ES-I3 (cell line): ENCODE measurements at regions not wholly inside any gene's neighbourhood (a gene's known extent, or its start where the extent isn't known, plus 50 kb on each side); places are given as distances from the start of the nearest gene placed in this dataset.

ENCODE experiments used
- H3K36me3 ChIP-seq: 2 replicates; pipeline ENCODE4 v1.6.1; 2013; ENCODE audit warnings: mild to moderate bottlenecking, low read length, control low read depth, moderate library complexity; ENCODE audit not compliant: insufficient read depth
- H3K4me1 ChIP-seq: 2 replicates; pipeline ENCODE4 v1.6.1; 2013; ENCODE audit warnings: mild to moderate bottlenecking, control low read depth, low read length; ENCODE audit not compliant: insufficient read depth
- H3K9ac ChIP-seq: 2 replicates; pipeline ENCODE4 v1.6.1; 2013; ENCODE audit warnings: low read depth, mild to moderate bottlenecking, low read length, moderate library complexity
- H3K9me3 ChIP-seq: 2 replicates; pipeline ENCODE4 v1.6.1; 2013; ENCODE audit warnings: mild to moderate bottlenecking, low read length, moderate library complexity; ENCODE audit not compliant: control insufficient read depth, insufficient read depth

DNA sequence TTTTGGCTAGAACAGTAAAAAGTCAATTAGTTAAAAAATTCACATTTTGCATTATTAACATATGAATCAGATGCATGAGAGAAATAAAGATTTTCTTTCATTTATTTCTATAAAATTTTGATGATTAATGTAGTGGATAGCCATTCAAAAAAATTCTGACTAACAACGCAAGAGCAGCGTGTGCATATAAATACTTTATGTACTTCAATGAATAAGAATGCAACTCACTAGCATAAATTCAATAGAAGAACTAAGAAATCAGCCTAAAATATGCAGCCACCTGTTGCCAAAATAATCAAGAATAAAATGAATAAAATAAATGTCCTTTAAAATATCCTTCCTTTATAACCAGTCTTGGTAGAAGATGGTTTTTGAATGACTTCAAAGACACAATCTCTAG, 471.9 kb downstream of the PDGFC start:
- H3K9ac ChIP-seq, result no peak overlapping the region
- H3K4me1 ChIP-seq, result no peaks in the 10 kb centered on the region; the same call in 1 of the 2 replicates
- no peaks in the 10 kb centered on the region for H3K36me3 ChIP-seq
- H3K9me3 ChIP-seq, result no peaks in the 10 kb centered on the region

DNA sequence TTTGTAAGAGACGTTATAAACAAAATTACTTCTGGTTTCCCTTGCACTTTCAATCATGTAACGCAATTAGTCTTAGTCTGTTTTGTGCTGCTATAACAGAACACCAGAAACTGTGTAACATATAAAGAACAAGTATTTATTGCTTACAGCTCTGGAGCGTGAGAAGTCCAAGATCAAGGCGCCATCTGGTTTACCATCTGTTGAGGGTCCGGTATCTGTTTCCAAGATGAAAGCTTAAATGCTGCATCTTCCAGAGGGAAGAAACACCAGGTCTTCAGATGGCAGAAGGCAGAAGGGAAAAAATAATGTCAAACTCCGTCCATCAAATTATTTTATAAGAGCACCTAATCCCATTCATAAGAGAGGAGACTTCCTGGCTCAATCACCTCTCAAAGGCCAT, 474.1 kb downstream of the PDGFC start:
- no peaks in the 10 kb centered on the region for H3K9me3 ChIP-seq

DNA sequence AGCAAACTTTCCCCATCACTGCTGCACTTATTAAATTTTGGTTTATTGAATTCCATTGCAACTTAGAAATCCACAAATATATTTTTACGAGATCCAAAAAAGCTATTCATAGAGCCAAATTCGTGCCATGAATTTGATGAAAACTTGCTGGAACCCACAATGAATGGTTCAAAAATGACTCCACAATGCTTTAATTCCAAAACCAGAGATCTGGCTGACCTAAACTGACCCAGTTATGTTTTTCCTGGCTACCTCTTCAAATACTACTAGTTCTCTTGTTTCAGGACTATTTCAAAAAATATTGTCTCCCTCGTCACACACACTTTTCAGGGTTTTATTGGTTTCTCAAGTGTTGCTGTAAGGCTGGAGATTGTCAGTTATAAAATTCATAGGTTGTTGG, 474.8 kb downstream of the PDGFC start:
- Histone ChIP-seq H3K4me1 (no peaks in the 10 kb centered on the region; the same call in 1 of the 2 replicates), H3K36me3 (no peaks in the 10 kb centered on the region), H3K9ac (no peak overlapping the region), H3K9me3 (no peaks in the 10 kb centered on the region)

More for the DNA sequence above, 474.1 kb downstream of the PDGFC start:
- H3K9ac ChIP-seq, result no peak overlapping the region
- no peaks in the 10 kb centered on the region; the same call in 1 of the 2 replicates for H3K4me1 ChIP-seq
- no peaks in the 10 kb centered on the region for H3K36me3 ChIP-seq

DNA sequence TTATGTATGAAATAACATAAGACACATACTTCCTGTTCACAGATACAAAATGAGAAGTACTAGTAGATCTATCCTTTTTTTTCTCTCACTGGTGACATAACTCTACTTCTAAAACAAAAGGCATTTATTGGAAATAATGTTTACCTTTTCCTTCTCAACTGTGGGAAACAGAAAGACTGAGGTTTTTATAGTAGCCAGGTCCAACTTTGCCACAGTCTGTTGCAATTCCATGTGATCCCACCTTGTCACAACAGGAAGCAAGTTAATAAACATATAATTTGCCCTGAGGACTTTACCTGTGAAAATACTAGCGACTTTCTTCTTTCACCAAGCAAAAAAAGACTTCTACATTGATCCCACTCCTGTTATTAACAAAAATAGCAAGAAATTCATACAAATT, 475.8 kb downstream of the PDGFC start:
- H3K36me3 ChIP-seq, result no peaks in the 10 kb centered on the region
- H3K4me1 ChIP-seq, result no peaks in the 10 kb centered on the region; the same call in 1 of the 2 replicates
- H3K9me3 ChIP-seq, result no peaks in the 10 kb centered on the region
- H3K9ac ChIP-seq, result no peak overlapping the region

DNA sequence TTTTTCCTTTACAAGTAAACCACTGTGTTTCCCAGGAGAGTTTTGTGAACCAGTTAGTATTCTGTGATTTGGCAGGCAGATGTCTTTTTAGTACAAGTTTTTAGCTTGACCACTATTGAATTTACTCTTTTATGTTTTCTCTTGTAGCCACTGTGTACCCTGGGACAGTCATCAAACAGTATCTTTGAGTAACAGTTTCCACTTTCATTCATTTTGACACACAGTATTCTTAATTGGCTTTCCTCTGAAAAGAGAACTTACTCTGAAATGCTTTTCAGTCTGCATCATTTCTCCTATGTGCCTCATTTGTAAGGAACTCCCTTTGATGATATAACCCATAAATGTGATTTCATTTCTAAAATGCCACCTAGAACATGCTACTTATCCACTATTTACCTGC, 476.5 kb downstream of the PDGFC start:
- H3K4me1 ChIP-seq, result no peaks in the 10 kb centered on the region; the same call in 1 of the 2 replicates
- H3K36me3 ChIP-seq, result no peaks in the 10 kb centered on the region
- no peak overlapping the region for H3K9ac ChIP-seq
- H3K9me3 ChIP-seq, result no peaks in the 10 kb centered on the region

DNA sequence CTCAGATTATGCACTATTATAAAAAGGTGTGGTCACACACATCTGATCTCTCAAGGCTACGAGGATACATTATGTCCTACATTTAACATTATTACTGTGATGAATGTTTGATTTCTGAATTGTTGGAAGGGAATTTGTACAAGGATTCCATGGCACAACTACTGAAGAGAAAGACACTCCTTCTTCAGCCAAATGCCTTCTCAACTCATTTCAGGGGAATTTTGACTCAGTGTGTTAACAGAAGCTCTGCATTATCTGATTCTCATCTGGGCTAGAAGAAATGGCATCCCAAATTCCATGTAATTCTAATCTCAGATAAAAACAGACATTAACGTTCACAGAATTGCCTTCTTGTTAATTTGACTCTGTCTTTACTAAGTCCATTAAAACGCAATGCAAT, 477.7 kb downstream of the PDGFC start:
- H3K4me1 ChIP-seq, result no peaks in the 10 kb centered on the region
- no peaks in the 10 kb centered on the region for H3K36me3 ChIP-seq
- no peaks in the 10 kb centered on the region for H3K9me3 ChIP-seq
- no peak overlapping the region for H3K9ac ChIP-seq

DNA sequence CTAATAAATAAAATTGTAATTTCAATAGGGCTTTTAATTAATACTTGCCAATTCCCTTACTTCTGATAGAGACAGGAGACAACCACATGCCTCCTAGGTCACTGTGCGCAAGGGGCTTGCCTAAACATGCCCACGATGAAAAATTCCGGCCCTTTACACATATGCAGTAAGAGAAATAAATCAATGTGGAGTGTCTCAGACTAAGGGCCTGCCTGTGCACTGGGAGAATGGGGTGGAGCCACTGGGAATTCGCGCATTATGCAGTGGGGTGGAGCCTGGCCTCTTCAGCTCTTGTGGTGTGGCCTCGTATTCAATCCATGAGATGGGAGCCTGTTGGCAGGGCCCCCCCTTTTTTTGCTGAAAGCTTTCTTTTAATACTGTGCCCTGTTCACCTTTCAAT, 484.5 kb downstream of the PDGFC start:
- peaks cover 4% of the 10 kb centered on the region; the same call in 1 of the 2 replicates for H3K9me3 ChIP-seq
- H3K9ac ChIP-seq, result no peak overlapping the region
- no peaks in the 10 kb centered on the region for H3K4me1 ChIP-seq

DNA sequence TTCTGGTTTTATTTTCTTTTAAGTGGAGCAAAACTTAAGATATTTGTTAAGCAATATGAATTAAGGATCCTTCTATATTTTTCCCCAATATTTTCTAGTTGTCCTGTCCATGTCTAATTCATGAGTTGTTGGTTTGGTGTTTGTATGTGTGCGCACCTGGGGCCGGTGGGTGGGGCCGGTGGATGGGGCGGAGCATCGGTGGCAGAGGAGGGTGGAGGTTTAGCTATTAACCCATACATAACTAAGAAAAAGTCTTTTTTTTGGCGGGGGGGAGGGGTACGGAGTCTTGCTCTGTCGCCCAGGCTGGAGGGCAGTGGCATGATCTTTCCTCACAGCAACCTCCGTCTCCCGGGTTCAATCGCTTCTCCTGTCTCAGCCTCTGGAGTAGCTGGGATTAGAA, 489.8 kb downstream of the PDGFC start:
- Histone ChIP-seq H3K9me3 (no peaks in the 10 kb centered on the region; the same call in 1 of the 2 replicates), H3K4me1 (no peaks in the 10 kb centered on the region), H3K36me3 (no peaks in the 10 kb centered on the region), H3K9ac (no peak overlapping the region)

More for the DNA sequence above, 484.5 kb downstream of the PDGFC start:
- no peaks in the 10 kb centered on the region for H3K36me3 ChIP-seq

DNA sequence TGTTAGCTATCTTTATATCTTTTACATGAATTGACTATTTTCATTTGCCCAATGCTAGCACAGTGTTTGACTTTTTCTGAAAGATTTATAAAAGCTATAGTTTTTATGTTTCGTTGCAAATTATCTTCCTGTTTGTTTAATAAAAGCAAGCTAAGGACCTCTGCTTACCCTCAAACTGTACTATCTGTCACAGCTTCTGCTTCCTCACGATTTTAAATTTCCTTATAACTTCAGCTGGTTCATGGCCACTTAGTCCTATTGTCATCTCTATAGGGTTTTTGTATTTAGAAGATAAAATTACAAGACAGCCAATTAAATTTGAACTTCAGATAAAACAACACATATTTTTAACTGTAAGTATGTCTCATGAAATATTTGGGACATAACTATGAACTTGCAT, 494.0 kb downstream of the PDGFC start:
- H3K36me3 ChIP-seq, result no peaks in the 10 kb centered on the region
- H3K4me1 ChIP-seq, result no peaks in the 10 kb centered on the region
- no peaks in the 10 kb centered on the region for H3K9me3 ChIP-seq
- no peak overlapping the region for H3K9ac ChIP-seq

DNA sequence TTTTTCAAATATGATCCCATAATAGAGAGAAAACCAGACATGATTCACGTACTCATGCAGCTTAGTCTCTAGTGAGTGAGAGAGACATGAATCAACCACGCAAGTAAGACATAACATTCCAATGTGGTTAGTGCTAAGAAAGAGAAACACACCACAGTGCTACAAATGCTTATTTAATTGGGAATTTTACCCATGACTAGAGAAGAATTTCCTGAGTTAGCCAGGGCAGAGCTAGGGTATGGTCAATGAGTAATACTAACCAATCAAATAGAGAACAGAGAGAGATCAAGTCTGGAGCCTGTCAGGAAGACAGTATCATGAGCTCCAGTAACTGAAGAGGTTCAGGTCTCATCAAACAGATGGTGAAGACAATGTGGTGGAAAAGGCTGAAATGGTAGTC, 495.2 kb downstream of the PDGFC start:
- Histone ChIP-seq H3K4me1 (no peaks in the 10 kb centered on the region), H3K9ac (no peak overlapping the region), H3K36me3 (no peaks in the 10 kb centered on the region), H3K9me3 (no peaks in the 10 kb centered on the region)

DNA sequence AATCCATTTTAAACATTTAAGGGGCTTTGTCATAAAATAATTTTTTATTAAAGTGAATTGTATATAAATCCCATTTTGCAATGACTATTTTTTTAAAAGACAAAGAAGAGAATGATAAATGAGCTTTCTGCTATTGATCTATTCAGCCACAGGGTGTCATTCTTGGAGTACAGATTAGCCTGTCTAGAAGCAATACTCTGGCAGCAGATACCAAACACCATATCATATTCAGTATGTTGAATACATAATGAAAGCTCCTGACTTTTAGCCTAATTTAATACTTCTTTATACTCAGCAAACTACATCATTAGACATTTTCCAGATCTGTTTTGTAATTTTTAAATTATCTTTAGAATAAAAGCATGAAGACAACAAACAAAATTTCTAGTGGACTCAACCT, 496.3 kb downstream of the PDGFC start:
- Histone ChIP-seq H3K36me3 (no peaks in the 10 kb centered on the region), H3K4me1 (no peaks in the 10 kb centered on the region), H3K9ac (no peak overlapping the region), H3K9me3 (no peaks in the 10 kb centered on the region)

DNA sequence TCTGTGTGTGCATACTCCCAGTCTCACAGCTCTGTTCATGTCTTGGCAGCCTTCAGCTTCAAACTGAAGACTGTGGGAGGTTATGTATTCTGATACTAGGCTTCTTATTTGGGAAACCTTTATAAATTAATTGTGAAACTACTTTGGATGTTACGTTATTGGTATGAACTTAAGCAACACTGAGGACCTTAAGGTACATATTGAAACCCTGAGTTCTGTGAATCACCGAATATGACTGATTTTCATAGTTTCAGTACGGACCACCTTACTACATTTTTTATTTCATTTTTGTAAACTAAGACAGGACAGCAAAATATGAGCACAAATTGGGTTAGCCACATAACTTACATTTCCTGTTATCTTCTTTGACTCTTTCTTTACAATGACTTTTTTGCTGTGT, 498.4 kb downstream of the PDGFC start:
- Histone ChIP-seq H3K9me3 (no peaks in the 10 kb centered on the region), H3K36me3 (no peaks in the 10 kb centered on the region)

DNA sequence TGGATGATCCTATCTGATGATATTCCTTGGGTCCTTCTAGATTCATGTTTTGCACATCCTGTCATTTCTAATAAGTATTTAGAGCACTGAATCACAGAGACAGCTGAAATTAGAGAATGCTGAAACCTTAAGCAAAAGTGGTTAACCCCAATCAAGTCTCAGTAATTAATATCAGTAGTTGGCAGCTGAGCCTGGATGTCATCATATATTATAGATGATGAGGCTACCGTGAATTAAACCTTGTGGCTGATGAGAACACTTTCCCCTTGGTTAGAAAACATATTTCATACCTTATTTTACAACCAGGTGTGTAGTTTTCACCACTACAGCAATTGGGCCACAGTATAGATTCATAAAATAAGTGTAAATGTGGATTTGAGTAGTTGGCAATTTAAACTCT, 499.0 kb downstream of the PDGFC start:
- H3K36me3 ChIP-seq, result no peaks in the 10 kb centered on the region
- no peaks in the 10 kb centered on the region for H3K9me3 ChIP-seq
- H3K4me1 ChIP-seq, result no peaks in the 10 kb centered on the region
- no peak overlapping the region for H3K9ac ChIP-seq

More for the DNA sequence above, 498.4 kb downstream of the PDGFC start:
- H3K4me1 ChIP-seq, result no peaks in the 10 kb centered on the region
- H3K9ac ChIP-seq, result no peak overlapping the region

DNA sequence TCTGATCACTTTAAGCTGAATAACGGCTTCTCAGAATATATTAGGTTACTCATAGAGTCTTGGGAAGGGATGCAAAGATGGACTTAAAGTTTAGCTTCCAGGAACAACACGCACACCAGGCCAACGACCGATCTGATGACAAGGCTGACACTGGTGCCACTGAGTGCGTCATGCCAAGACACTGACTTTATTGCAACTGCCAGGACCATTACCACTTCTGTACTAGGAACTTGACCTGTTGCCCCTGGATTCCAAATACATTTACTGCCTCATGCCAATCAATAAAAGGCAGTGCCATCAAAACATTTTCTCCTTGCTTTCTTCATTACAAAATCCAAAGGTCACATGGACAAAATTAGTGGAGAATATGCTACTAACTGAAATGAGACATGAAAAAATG, 505.9 kb upstream of the CTSO start:
- no peaks in the 10 kb centered on the region for H3K9me3 ChIP-seq
- no peaks in the 10 kb centered on the region for H3K4me1 ChIP-seq
- no peak overlapping the region for H3K9ac ChIP-seq

DNA sequence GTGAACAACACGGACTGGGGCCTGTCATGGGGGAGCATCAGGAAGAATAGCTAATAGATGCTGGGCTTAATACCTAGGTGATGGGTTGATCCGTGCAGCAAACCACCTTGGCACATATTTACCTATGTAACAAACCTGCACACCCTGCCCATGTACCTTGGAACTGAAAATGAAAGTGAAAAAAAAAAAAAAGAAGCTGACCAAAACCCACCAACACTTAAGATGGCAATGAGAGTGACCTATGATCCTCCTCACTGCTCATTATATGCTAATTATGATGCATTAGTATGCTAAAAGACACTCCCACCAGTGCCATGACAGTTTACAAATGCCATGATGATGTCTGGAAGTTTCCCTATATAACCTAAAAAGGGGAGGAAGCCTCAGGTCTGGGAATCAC, 503.2 kb upstream of the CTSO start:
- H3K36me3 ChIP-seq, result no peaks in the 10 kb centered on the region
- H3K9ac ChIP-seq, result no peak overlapping the region
- no peaks in the 10 kb centered on the region for H3K4me1 ChIP-seq

More for the DNA sequence above, 505.9 kb upstream of the CTSO start:
- no peaks in the 10 kb centered on the region for H3K36me3 ChIP-seq

DNA sequence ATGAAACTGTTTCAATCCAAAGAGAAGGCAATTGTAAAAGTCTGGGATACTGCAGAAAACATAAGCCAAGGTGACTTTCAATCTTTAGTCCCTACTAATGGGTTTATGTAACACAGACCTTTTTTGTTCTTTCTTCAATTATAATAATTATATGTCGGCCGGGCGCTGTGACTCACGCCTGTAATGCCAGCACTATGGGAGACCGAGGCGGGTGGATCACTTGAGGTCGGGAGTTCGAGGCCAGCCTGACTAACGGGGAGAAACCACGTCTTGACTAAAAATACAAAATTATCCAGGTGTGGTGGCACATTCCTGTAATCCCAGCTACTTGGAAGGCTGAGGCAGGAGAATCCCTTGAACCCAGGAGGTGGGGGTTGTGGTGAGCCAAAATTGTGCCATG, 489.8 kb upstream of the CTSO start:
- no peaks in the 10 kb centered on the region for H3K4me1 ChIP-seq
- no peaks in the 10 kb centered on the region for H3K36me3 ChIP-seq
- no peak overlapping the region for H3K9ac ChIP-seq
- no peaks in the 10 kb centered on the region for H3K9me3 ChIP-seq

More for the DNA sequence above, 503.2 kb upstream of the CTSO start:
- H3K9me3 ChIP-seq, result no peaks in the 10 kb centered on the region
